Endothelial cell of umbilical vein (primary cell): ENCODE measurements at regions not wholly inside any gene's neighbourhood (a gene's known extent, or its start where the extent isn't known, plus 50 kb on each side); places are given as distances from the start of the nearest gene placed in this dataset.

Experiments
- BruUV-seq: library from RNA; stranded (reverse); fragments of 400-500 nt; replicated peaks from 2 replicates; lab custom pipeline; 2021; lab: Mats Ljungman, UMichigan
- CTCF ChIA-PET: fragments of 300-600, 350-600 bp; sonication (Branson Sonifier 250); formaldehyde crosslinking; loops from one replicate; lab custom pipeline; 2021; ENCODE audit warnings: antibody characterized with exemption, inconsistent platforms; lab: Charles Lee
- POLR2A ChIA-PET: fragments of 300-600, 350-600 bp; sonication (Branson Sonifier 250); formaldehyde crosslinking; loops from one replicate; lab custom pipeline; 2021; ENCODE audit warnings: antibody characterized with exemption, inconsistent platforms; lab: Charles Lee
- DNase-seq: peaks from one replicate; pipeline ENCODE4 v3.0.0-alpha.2; 2011; ENCODE audit warnings: low read depth, low spot score
- FAIRE-seq: peaks from 2 replicates; lab custom pipeline; 2011; peaks lifted over from hg19 to GRCh38; lab: Jason Lieb, UNC
- H2AFZ ChIP-seq: 2 replicates; pipeline ENCODE4 v1.6.0; 2012; ENCODE audit warnings: low read depth, low read length, control low read depth, inconsistent platforms
- H3K27ac ChIP-seq: 2 replicates; pipeline ENCODE4 v1.5.1; 2011; ENCODE audit warnings: low read depth, mild to moderate bottlenecking, control low read depth, low read length, moderate library complexity; ENCODE audit not compliant: insufficient read depth
- H3K27me3 ChIP-seq, 2 experiments: 2 replicates each; pipeline versions ENCODE4 v1.6.0 to v1.6.1; 2011; ENCODE audit warnings: low read length in 2 of 2, mixed read lengths in 1 of 2; ENCODE audit not compliant: control insufficient read depth in 2 of 2, insufficient read depth in 2 of 2
- H3K36me3 ChIP-seq, 2 experiments: 2 replicates in 1 of 2; 3 replicates in 1 of 2; pipeline ENCODE4 v1.5.1; 2011; ENCODE audit warnings: low read length in 2 of 2, mild to moderate bottlenecking in 1 of 2, moderate library complexity in 1 of 2; ENCODE audit not compliant: control insufficient read depth in 2 of 2, insufficient read depth in 2 of 2; ENCODE audit errors: extremely low read depth in 1 of 2
- H3K4me1 ChIP-seq: 3 replicates; pipeline ENCODE4 v1.5.1; 2011; ENCODE audit warnings: mild to moderate bottlenecking, low read length; ENCODE audit not compliant: control insufficient read depth, insufficient read depth; ENCODE audit errors: extremely low read depth
- H3K4me2 ChIP-seq: 2 replicates; pipeline ENCODE4 v1.6.1; 2011; ENCODE audit warnings: low read length, control low read depth, mixed read lengths; ENCODE audit not compliant: insufficient read depth
- H3K4me3 ChIP-seq, 3 experiments: fragments of 200-600 bp in 1 of 3; sonication (generic), shearing (Covaris generic) in 1 of 3; replicated peaks in 1 of 3; 2 replicates each; pipeline ENCODE4 v1.5.1; 2011 to 2016; ENCODE audit warnings: control low read depth in 3 of 3, low read length in 3 of 3, mild to moderate bottlenecking in 2 of 3, inconsistent platforms in 1 of 3, low read depth in 1 of 3, moderate library complexity in 1 of 3; ENCODE audit not compliant: insufficient read depth in 1 of 3
- H3K79me2 ChIP-seq: 2 replicates; pipeline ENCODE4 v1.6.0; 2012; ENCODE audit warnings: low read length, inconsistent platforms; ENCODE audit not compliant: control insufficient read depth, insufficient read depth
- H3K9ac ChIP-seq: replicated peaks from 2 replicates; pipeline ENCODE3; 2011; ENCODE audit warnings: low read length, control low read depth; ENCODE audit not compliant: insufficient read depth; ENCODE audit errors: extremely low read depth
- H3K9me1 ChIP-seq: replicated peaks from 3 replicates; pipeline ENCODE4 v1.6.0; 2011; ENCODE audit warnings: mild to moderate bottlenecking, low read length; ENCODE audit not compliant: control insufficient read depth, insufficient read depth; ENCODE audit errors: extremely low read depth
- H3K9me3 ChIP-seq: replicated peaks from 2 replicates; pipeline ENCODE4 v1.5.1; 2012; ENCODE audit warnings: low read length, inconsistent platforms; ENCODE audit not compliant: control insufficient read depth, insufficient read depth
- H4K20me1 ChIP-seq: replicated peaks from 2 replicates; pipeline ENCODE3; 2011; ENCODE audit warnings: mild to moderate bottlenecking, low read length; ENCODE audit not compliant: control insufficient read depth, insufficient read depth; ENCODE audit errors: extremely low read depth
- CTCF ChIP-seq, 2 donors: IDR thresholded peaks; 1 replicate in 1 of 2; 2 replicates in 1 of 2; pipeline ENCODE4 v1.5.1; 2011; ENCODE audit warnings: low read length in 2 of 2, mild to moderate bottlenecking in 2 of 2, moderate library complexity in 2 of 2, control low read depth in 1 of 2, inconsistent platforms in 1 of 2, low read depth in 1 of 2; ENCODE audit not compliant: insufficient read depth in 1 of 2; ENCODE audit errors: extremely low read depth in 1 of 2
- EZH2 ChIP-seq: IDR thresholded peaks from 2 replicates; pipeline ENCODE4 v1.6.1; 2012; ENCODE audit warnings: borderline replicate concordance, low read depth, mild to moderate bottlenecking, moderate library complexity, low read length, inconsistent platforms; ENCODE audit not compliant: severe bottlenecking
- FOS ChIP-seq: IDR thresholded peaks from 2 replicates; pipeline ENCODE4 v1.6.1; 2011; ENCODE audit warnings: mild to moderate bottlenecking, low read length, moderate library complexity, borderline replicate concordance; ENCODE audit not compliant: insufficient read depth
- GATA2 ChIP-seq: IDR thresholded peaks from 2 replicates; pipeline ENCODE4 v1.7.0; 2011; ENCODE audit warnings: low read depth, mild to moderate bottlenecking, moderate library complexity, mixed read lengths, low read length; ENCODE audit not compliant: insufficient read length, insufficient read depth
- JUN ChIP-seq: IDR thresholded peaks from 2 replicates; pipeline ENCODE4 v1.6.1; 2011; ENCODE audit warnings: borderline replicate concordance, low read depth; ENCODE audit not compliant: insufficient read length, insufficient read depth
- MAX ChIP-seq: IDR thresholded peaks from 2 replicates; pipeline ENCODE4 v1.6.1; 2011; ENCODE audit not compliant: insufficient read depth, insufficient read length
- MYC ChIP-seq: IDR thresholded peaks from one replicate; pipeline ENCODE4 v1.6.1; 2011; ENCODE audit warnings: mild to moderate bottlenecking, low read depth, low read length
- POLR2A ChIP-seq: IDR thresholded peaks from 2 replicates; pipeline ENCODE4 v1.6.1; 2012; ENCODE audit warnings: low read depth, mild to moderate bottlenecking, control low read depth, low read length
- POLR2AphosphoS5 ChIP-seq: IDR thresholded peaks from 2 replicates; pipeline ENCODE4 v1.6.1; 2012; ENCODE audit warnings: low read depth, mild to moderate bottlenecking, control low read depth, low read length, moderate library complexity; ENCODE audit not compliant: insufficient read depth
- dilution Hi-C: fragments of 300-500 bp; cut with MboI; formaldehyde crosslinking; loops from one replicate; pipeline ENCODE4 v1.15.0; 2019; ENCODE audit warnings: low sequenced_read_pairs; ENCODE audit not compliant: extremely low pct_ligation_motif_present
- intact Hi-C: fragments of 100-400 bp; cut with micrococcal nuclease; formaldehyde crosslinking; loops from one replicate; pipeline ENCODE4 v1.10.0; 2022

- DNase-seq (no peak), FAIRE-seq (no peak)
- Histone ChIP-seq H3K9me3 (no peaks in the 10 kb centered on the region), H3K36me3 (no peaks in the 10 kb centered on the region), H4K20me1 (no peaks in the 10 kb centered on the region), H3K27me3 (peaks cover 0 to 4% of the 10 kb centered on the region in 2 experiments), H3K4me1 (no peaks in the 10 kb centered on the region), H3K9ac (no peak overlapping the region), H2AFZ (no peak overlapping the region), H3K4me2 (no peak overlapping the region), H3K9me1 (no peaks in the 10 kb centered on the region), H3K4me3 (no peak overlapping the region), H3K27ac (no peak overlapping the region), H3K79me2 (no peaks in the 10 kb centered on the region)
- dilution Hi-C loops, result no loop called here
- TF ChIP-seq EZH2, result no peak
- TF ChIP-seq MAX, result no peak
- TF ChIP-seq GATA2, result no peak
- no peak for TF ChIP-seq FOS
- no peak for TF ChIP-seq POLR2AphosphoS5
- no peak for TF ChIP-seq POLR2A
- TF ChIP-seq MYC, result no peak
- TF ChIP-seq CTCF (IDR thresholded peaks at IDR 0.05; ENCODE audit: extremely low read depth in 1 of 2, insufficient read depth in 1 of 2, low read depth in 1 of 2, low read length in 2 of 2), result no peak
- no peak for TF ChIP-seq JUN
- intact Hi-C loops, result no loop called here
- no TSS peak for BruUV-seq
- ChIA-PET CTCF (no interaction called here), POLR2A (no interaction called here)
Measured at GRCh38 chr1:199522936-199523335, 504.6 kb upstream of the NR5A2 start.
